ENCODE measurements at regions not wholly inside any gene's neighbourhood (a gene's known extent, or its start where the extent isn't known, plus 50 kb on each side); places are given as distances from the start of the nearest gene placed in this dataset.

GRCh38 chr3:73681610-73682009, 56.9 kb upstream of the PDZRN3 start:
- Histone ChIP-seq H3K9me3 (ENCODE audit: control insufficient read depth, low read depth, low read length) (no peaks in the 10 kb centered on the region), H3K18ac (ENCODE audit: insufficient read length, low read depth, low read length) (no peak overlapping the region), H3K23ac (ENCODE audit: insufficient read length, low read depth, low read length) (no peak overlapping the region), H2BK15ac (ENCODE audit: low read depth, low read length) (no peak overlapping the region), H3K4me1 (ENCODE audit: insufficient read depth, low read length) (peaks cover 7% of the 10 kb centered on the region; the same call in 1 of the 2 replicates), H3K4me2 (ENCODE audit: insufficient read depth, insufficient read length, low read length) (no peak overlapping the region), H3K4ac (ENCODE audit: low read depth, low read length) (no peak overlapping the region), H3K79me1 (ENCODE audit: insufficient read depth, low read depth, low read length, poor library complexity, severe bottlenecking) (no peaks in the 10 kb centered on the region), H2AFZ (ENCODE audit: low read length) (no peak overlapping the region), H2BK120ac (ENCODE audit: low read depth, low read length, poor library complexity, severe bottlenecking) (no peak overlapping the region), H4K20me1 (ENCODE audit: control insufficient read depth, insufficient read depth, insufficient read length) (no peaks in the 10 kb centered on the region), H2AK5ac (ENCODE audit: insufficient read length, low read length) (no peak overlapping the region), H2BK5ac (ENCODE audit: insufficient read length, low read length) (no peak overlapping the region), H3K9ac (ENCODE audit: extremely low read depth, insufficient read length, low read length) (no peak overlapping the region), H2BK20ac (ENCODE audit: low read depth, low read length, poor library complexity, severe bottlenecking) (no peak overlapping the region), H4K8ac (replicated peaks; ENCODE audit: insufficient read length, low read depth, low read length) (no peak overlapping the region), H3K79me2 (ENCODE audit: insufficient read depth, low read length) (no peaks in the 10 kb centered on the region), H2BK12ac (ENCODE audit: insufficient read length, low read depth, low read length) (no peak overlapping the region), H3K27me3 (ENCODE audit: insufficient read depth, low read length) (no peaks in the 10 kb centered on the region), H4K5ac (ENCODE audit: insufficient read length, low read depth, low read length) (no peak overlapping the region), H3K56ac (ENCODE audit: insufficient read length, low read depth, low read length) (no peak overlapping the region), H4K91ac (ENCODE audit: insufficient read length, low read depth, low read length) (no peak overlapping the region), H3K27ac (ENCODE audit: insufficient read length, low read depth, low read length) (no peak overlapping the region), H3T11ph (ENCODE audit: low read length) (no peak overlapping the region), H3K23me2 (ENCODE audit: insufficient read length, low read depth, low read length, poor library complexity, severe bottlenecking) (no peaks in the 10 kb centered on the region), H3K14ac (ENCODE audit: insufficient read depth, low read length) (no peak overlapping the region)
- peaks cover 35 to 42% of the 10 kb centered on the region in 2 experiments for H3K4me1 Mint-ChIP-seq
- H3K36me3 Mint-ChIP-seq (ENCODE audit: insufficient read depth in 1 of 3, low read depth in 3 of 3), result no peaks in the 10 kb centered on the region
- no peak for TF ChIP-seq CTCF (conservative IDR thresholded peaks at IDR 0.05)
- H3K27ac Mint-ChIP-seq, result no peak overlapping the region
- no peaks in the 10 kb centered on the region for H3K9me3 Mint-ChIP-seq
- H3K4me3 Mint-ChIP-seq, result no peak overlapping the region
- no peak for DNase-seq
- no CpG with 5 or more reads among the region's 6 CpGs for WGBS (ENCODE audit: extremely low coverage, insufficient read length, low lambda C conversion rate)
- no peaks in the 10 kb centered on the region for H3K27me3 Mint-ChIP-seq (ENCODE audit: low read depth)

All from H9 (cell line).